IMR-90 (cell line): ENCODE measurements at regions not wholly inside any gene's neighbourhood (a gene's known extent, or its start where the extent isn't known, plus 50 kb on each side); places are given as distances from the start of the nearest gene placed in this dataset.

ENCODE experiments used
- ATAC-seq: fragments of 200-7000 bp; cut with Tn5 transposase; 2 replicates; pipeline ENCODE4 v1.9.1; 2020; ENCODE audit warnings: low read depth, mild to moderate bottlenecking, moderate library complexity
- BruUV-seq: library from RNA; stranded (reverse); fragments of 400-500 nt; replicated peaks from 2 replicates; lab custom pipeline; 2021; lab: Mats Ljungman, UMichigan
- CTCF ChIA-PET: fragments of 300-600 bp; formaldehyde crosslinking; extraction: SDS; loops from one replicate; lab custom pipeline; 2021; ENCODE audit warnings: antibody characterized with exemption; lab: Yijun Ruan, JAX
- POLR2A ChIA-PET: fragments of 300-600 bp; sonication (Branson Sonifier 250); formaldehyde crosslinking; loops from one replicate; lab custom pipeline; 2022; ENCODE audit warnings: antibody characterized with exemption; ENCODE audit not compliant: unreplicated experiment; lab: Charles Lee
- DNase-seq: peaks from one replicate; pipeline ENCODE4 v3.0.0; 2013
- H2AFZ ChIP-seq: replicated peaks from 2 replicates; pipeline ENCODE3; 2013; ENCODE audit warnings: low read length, mild to moderate bottlenecking; ENCODE audit not compliant: poor library complexity
- H2AK5ac ChIP-seq: 2 replicates; pipeline ENCODE4 v1.6.1; 2013; ENCODE audit warnings: low read depth, low read length, inconsistent platforms
- H2AK9ac ChIP-seq: replicated peaks from 2 replicates; pipeline ENCODE3; 2013; ENCODE audit warnings: mild to moderate bottlenecking, low read depth, low read length, moderate library complexity; ENCODE audit not compliant: poor library complexity
- H2BK120ac ChIP-seq: 2 replicates; pipeline ENCODE4 v1.6.1; 2013; ENCODE audit warnings: low read depth, low read length, inconsistent platforms
- H2BK15ac ChIP-seq: 3 replicates; pipeline ENCODE4 v1.6.1; 2013; ENCODE audit warnings: low read depth, low read length, inconsistent platforms
- H2BK20ac ChIP-seq: 2 replicates; pipeline ENCODE4 v1.6.1; 2013; ENCODE audit warnings: low read depth, mild to moderate bottlenecking, inconsistent platforms, low read length, moderate library complexity
- H2BK5ac ChIP-seq: 2 replicates; pipeline ENCODE4 v1.6.1; 2013; ENCODE audit warnings: mild to moderate bottlenecking, low read depth, low read length, inconsistent platforms; ENCODE audit not compliant: poor library complexity, severe bottlenecking
- H3K14ac ChIP-seq: replicated peaks from 2 replicates; pipeline ENCODE4 v1.6.1; 2013; ENCODE audit warnings: low read depth, low read length, inconsistent platforms
- H3K18ac ChIP-seq: 2 replicates; pipeline ENCODE4 v1.6.1; 2013; ENCODE audit warnings: low read depth, low read length, control low read depth
- H3K23ac ChIP-seq: 2 replicates; pipeline ENCODE4 v1.6.1; 2013; ENCODE audit warnings: low read depth, low read length, inconsistent platforms
- H3K27ac ChIP-seq: 2 replicates; pipeline ENCODE4 v1.5.1; 2013; ENCODE audit warnings: mild to moderate bottlenecking, control low read depth, low read length; ENCODE audit not compliant: insufficient read depth
- H3K27me3 ChIP-seq: 2 replicates; pipeline ENCODE4 v1.6.1; 2013; ENCODE audit warnings: low read length; ENCODE audit not compliant: control insufficient read depth, insufficient read depth
- H3K36me3 ChIP-seq: 2 replicates; pipeline ENCODE4 v1.6.1; 2013; ENCODE audit warnings: low read length, mixed read lengths; ENCODE audit not compliant: control insufficient read depth, insufficient read depth
- H3K4ac ChIP-seq: 2 replicates; pipeline ENCODE4 v1.6.1; 2013; ENCODE audit warnings: low read depth, low read length, inconsistent platforms
- H3K4me1 ChIP-seq: 2 replicates; pipeline ENCODE4 v1.6.1; 2013; ENCODE audit warnings: low read length, mixed read lengths; ENCODE audit not compliant: control insufficient read depth, insufficient read depth
- H3K4me2 ChIP-seq: 2 replicates; pipeline ENCODE4 v1.6.1; 2013; ENCODE audit warnings: low read depth, mild to moderate bottlenecking, control low read depth, low read length, moderate library complexity
- H3K4me3 ChIP-seq: 2 replicates; pipeline ENCODE4 v1.5.1; 2013; ENCODE audit warnings: low read depth, mild to moderate bottlenecking, control low read depth, low read length, moderate library complexity; ENCODE audit not compliant: insufficient read depth
- H3K56ac ChIP-seq: 2 replicates; pipeline ENCODE4 v1.6.1; 2013; ENCODE audit warnings: low read length, inconsistent platforms; ENCODE audit not compliant: insufficient read depth; ENCODE audit errors: extremely low read depth
- H3K79me1 ChIP-seq, 2 experiments: 2 replicates each; pipeline ENCODE4 v1.6.1; 2013; ENCODE audit warnings: low read length in 2 of 2, inconsistent platforms in 1 of 2, low read depth in 1 of 2
- H3K9ac ChIP-seq: 2 replicates; pipeline ENCODE4 v1.6.1; 2013; ENCODE audit warnings: low read depth, low read length, control low read depth
- H3K9me1 ChIP-seq: 2 replicates; pipeline ENCODE4 v1.6.1; 2013; ENCODE audit warnings: low read length, inconsistent platforms; ENCODE audit not compliant: insufficient read depth
- H3K9me3 ChIP-seq: 2 replicates; pipeline ENCODE4 v1.6.1; 2013; ENCODE audit warnings: low read length; ENCODE audit not compliant: control insufficient read depth, insufficient read depth
- H4K20me1 ChIP-seq: 2 replicates; pipeline ENCODE4 v1.6.1; 2013; ENCODE audit warnings: low read length, inconsistent platforms; ENCODE audit not compliant: insufficient read depth
- H4K5ac ChIP-seq: 2 replicates; pipeline ENCODE4 v1.6.1; 2013; ENCODE audit warnings: mild to moderate bottlenecking, low read depth, low read length, control low read depth
- H4K8ac ChIP-seq, 2 experiments: 2 replicates each; pipeline ENCODE4 v1.6.1; 2013; ENCODE audit warnings: low read depth in 2 of 2, low read length in 2 of 2, control low read depth in 1 of 2, inconsistent platforms in 1 of 2
- H4K91ac ChIP-seq: 2 replicates; pipeline ENCODE4 v1.6.1; 2013; ENCODE audit warnings: low read depth, low read length, inconsistent platforms; ENCODE audit not compliant: insufficient read depth
- CTCF ChIP-seq: conservative IDR thresholded peaks from 2 replicates; pipeline ENCODE4 v1.5.1; 2012; ENCODE audit warnings: mild to moderate bottlenecking, low read depth, low read length, improper control_type of control experiment
- ELK1 ChIP-seq: fragments of 150-350 bp; IDR thresholded peaks from 2 replicates; pipeline ENCODE4 v1.6.1; 2016; ENCODE audit warnings: low read depth, mild to moderate bottlenecking, low read length, moderate library complexity, borderline replicate concordance
- FOS ChIP-seq: fragments of 150-350 bp; IDR thresholded peaks from 2 replicates; pipeline ENCODE4 v1.6.1; 2016; ENCODE audit warnings: low read depth, low read length
- MAZ ChIP-seq: IDR thresholded peaks from 2 replicates; pipeline ENCODE4 v1.6.1; 2012; ENCODE audit warnings: low read depth, mild to moderate bottlenecking, low read length, improper control_type of control experiment, moderate library complexity, borderline replicate concordance
- MXI1 ChIP-seq: IDR thresholded peaks from 2 replicates; pipeline ENCODE4 v1.6.1; 2012; ENCODE audit warnings: low read depth, mild to moderate bottlenecking, low read length, moderate library complexity, borderline replicate concordance
- NFE2L2 ChIP-seq: fragments of 150-350 bp; IDR thresholded peaks from 2 replicates; pipeline ENCODE4 v1.6.1; 2016; ENCODE audit warnings: low read depth, mild to moderate bottlenecking, low read length
- RAD21 ChIP-seq: IDR thresholded peaks from 2 replicates; pipeline ENCODE4 v1.6.1; 2012; ENCODE audit warnings: low read length, improper control_type of control experiment
- RCOR1 ChIP-seq: IDR thresholded peaks from 2 replicates; pipeline ENCODE4 v1.6.1; 2012; ENCODE audit warnings: mild to moderate bottlenecking, low read length, improper control_type of control experiment; ENCODE audit not compliant: insufficient replicate concordance
- RFX5 ChIP-seq: IDR thresholded peaks from 2 replicates; pipeline ENCODE4 v1.8.0; 2012; ENCODE audit warnings: low read depth, mild to moderate bottlenecking, low read length, moderate library complexity
- SMC3 ChIP-seq: fragments of 150-350 bp; IDR thresholded peaks from 2 replicates; pipeline ENCODE4 v1.6.1; 2016; ENCODE audit warnings: low read depth, mild to moderate bottlenecking, antibody characterized with exemption, low read length, moderate library complexity
- USF2 ChIP-seq: fragments of 150-350 bp; IDR thresholded peaks from 2 replicates; pipeline ENCODE4 v1.6.1; 2017; ENCODE audit warnings: mild to moderate bottlenecking, antibody characterized with exemption, low read length, low read depth
- WGBS, 2 experiments: methylation state at CpG; one replicate each; pipeline versions ENCODE4 v1.1.5 to v1.1.7; 2013; ENCODE audit warnings: missing lambda C conversion rate in 2 of 2; ENCODE audit not compliant: insufficient read length in 1 of 2; ENCODE audit errors: extremely low coverage in 2 of 2; 5-methylcytosine and 5-hydroxymethylcytosine counted together
- dilution Hi-C: fragments of 300-500 bp; cut with HindIII; formaldehyde crosslinking; loops from one replicate; pipeline ENCODE4 v1.14.3; 2018; ENCODE audit warnings: low sequenced_read_pairs; ENCODE audit not compliant: unreplicated experiment
- in situ Hi-C: fragments of 300-500 bp; cut with MboI; formaldehyde crosslinking; loops from 3 replicates; pipeline ENCODE4 v1.14.3; 2019; ENCODE audit warnings: low sequenced_read_pairs, inconsistent platforms, mixed read lengths
- intact Hi-C: fragments of 100-400 bp; cut with micrococcal nuclease; formaldehyde crosslinking; loops from 2 replicates; pipeline ENCODE4 v1.10.0; 2022

GRCh38 chr20:59104831-59105230, 58.8 kb upstream of the ZNF831 start:
- H2BK5ac ChIP-seq = no peak overlapping the region
- no peaks in the 10 kb centered on the region for H3K9me1 ChIP-seq
- POLR2A ChIA-PET = no interaction called here
- in situ Hi-C loops (no loop called here), dilution Hi-C loops (no loop called here), intact Hi-C loops (no loop called here)
- H2BK120ac ChIP-seq = no peak overlapping the region
- H3K4ac ChIP-seq = no peak overlapping the region
- H2AK5ac ChIP-seq = no peak overlapping the region
- no peak overlapping the region for H3K4me2 ChIP-seq
- no peak overlapping the region for H2BK20ac ChIP-seq
- no peaks in the 10 kb centered on the region for H4K20me1 ChIP-seq
- no peak overlapping the region for H3K9ac ChIP-seq
- H3K14ac ChIP-seq = no peak overlapping the region
- no peak overlapping the region for H4K5ac ChIP-seq
- H3K36me3 ChIP-seq = no peaks in the 10 kb centered on the region
- no CpG with 5 or more reads among the region's 2 CpGs for WGBS, 2 experiments
- DNase-seq = no peak
- CTCF ChIA-PET = interaction anchor here (3.0 kb wide), 1 partner anchor 17 kb away, joined by 8 read pairs; no protein-coding TSS in a partner anchor
- no peak overlapping the region for H3K23ac ChIP-seq
- no peak overlapping the region for H3K27ac ChIP-seq
- no peak overlapping the region for H2AK9ac ChIP-seq
- H3K4me1 ChIP-seq = no peaks in the 10 kb centered on the region
- no peak overlapping the region for H4K8ac ChIP-seq
- BruUV-seq = no TSS peak
- H3K18ac ChIP-seq = no peak overlapping the region
- H2BK15ac ChIP-seq = no peak overlapping the region
- no peaks in the 10 kb centered on the region for H3K79me1 ChIP-seq
- H2AFZ ChIP-seq = no peak overlapping the region
- TF ChIP-seq RCOR1 (no peak), SMC3 (no peak), RAD21 (no peak), ELK1 (no peak), RFX5 (no peak), NFE2L2 (no peak), USF2 (no peak), MXI1 (no peak), CTCF (no peak), MAZ (no peak), FOS (no peak)
- H3K56ac ChIP-seq = no peak overlapping the region
- H3K9me3 ChIP-seq = no peaks in the 10 kb centered on the region
- no peak overlapping the region for H4K91ac ChIP-seq
- no peak for ATAC-seq
- H3K4me3 ChIP-seq = no peak overlapping the region
- no peaks in the 10 kb centered on the region; the same call in 1 of the 2 replicates for H3K27me3 ChIP-seq
